Testis (tissue), 2 donors: ENCODE measurements at regions not wholly inside any gene's neighbourhood (a gene's known extent, or its start where the extent isn't known, plus 50 kb on each side); places are given as distances from the start of the nearest gene placed in this dataset.

Source experiments
- DNase-seq: peaks from one replicate; pipeline ENCODE4 v3.0.0-alpha.2; 2019
- H3K27ac ChIP-seq, 2 donors: fragments of 200-600 bp; sonication (generic); one replicate each; pipeline ENCODE4 v1.5.1; 2019
- H3K27me3 ChIP-seq: fragments of 200-600 bp; sonication (generic); one replicate; pipeline ENCODE4 v1.5.1; 2019
- H3K36me3 ChIP-seq: fragments of 200-600 bp; sonication (generic); one replicate; pipeline ENCODE4 v1.5.1; 2017; ENCODE audit warnings: low read depth; ENCODE audit errors: missing control alignments
- H3K4me1 ChIP-seq: fragments of 200-600 bp; sonication (generic); one replicate; pipeline ENCODE4 v1.5.1; 2019
- H3K4me3 ChIP-seq, 2 donors: fragments of 200-600 bp; sonication (generic); one replicate each; pipeline ENCODE4 v1.5.1; 2017 to 2019
- H3K9me3 ChIP-seq: fragments of 200-600 bp; sonication (generic); one replicate; pipeline ENCODE4 v1.5.1; 2017
- POLR2A ChIP-seq: fragments of 450-650 bp; IDR thresholded peaks from one replicate; pipeline ENCODE4 v1.6.1; 2017; ENCODE audit warnings: antibody characterized with exemption, mild to moderate bottlenecking, moderate library complexity
- WGBS, 2 donors: methylation state at CpG; one replicate each; pipeline ENCODE4 v1.1.5; 2018; 5-methylcytosine and 5-hydroxymethylcytosine counted together
- intact Hi-C: fragments of 100-400 bp; cut with DNase I; formaldehyde crosslinking; loops from one replicate; pipeline ENCODE4 v1.15.1; 2023; ENCODE audit warnings: low total_unique reads
- TF ChIP-seq, protein P1 (sequence below), 3 experiments: fragments of 450-650 bp in 2 of 3; fragments of 200-600 bp in 1 of 3; sonication (generic) in 1 of 3; IDR thresholded peaks; one replicate each; pipeline ENCODE4 v1.5.1; 2016 to 2019; ENCODE audit warnings: antibody characterized with exemption in 3 of 3, mild to moderate bottlenecking in 2 of 3, moderate library complexity in 1 of 3

DNA sequence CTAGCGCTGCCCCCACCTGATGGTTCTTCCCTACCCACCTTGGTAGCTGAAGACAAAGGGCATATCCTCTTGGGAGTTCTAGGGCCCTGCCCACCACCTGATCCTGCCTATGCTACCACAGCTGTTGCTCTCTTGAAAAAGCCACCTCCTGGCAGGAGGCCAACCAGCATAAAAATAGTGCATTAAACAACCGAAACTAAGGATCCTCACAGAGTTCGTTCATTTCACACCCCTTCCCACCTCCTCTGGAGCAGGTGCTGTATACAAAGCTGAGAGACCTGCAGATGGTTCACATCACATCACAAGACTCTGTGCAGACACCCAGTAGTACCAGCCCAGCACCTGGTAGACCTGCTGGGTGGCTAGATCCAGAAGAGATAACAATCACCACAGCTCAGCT lies 1348.0 kb upstream of the TMEFF2 start:
- no peak for DNase-seq
- no peaks in the 10 kb centered on the region for H3K9me3 ChIP-seq

DNA sequence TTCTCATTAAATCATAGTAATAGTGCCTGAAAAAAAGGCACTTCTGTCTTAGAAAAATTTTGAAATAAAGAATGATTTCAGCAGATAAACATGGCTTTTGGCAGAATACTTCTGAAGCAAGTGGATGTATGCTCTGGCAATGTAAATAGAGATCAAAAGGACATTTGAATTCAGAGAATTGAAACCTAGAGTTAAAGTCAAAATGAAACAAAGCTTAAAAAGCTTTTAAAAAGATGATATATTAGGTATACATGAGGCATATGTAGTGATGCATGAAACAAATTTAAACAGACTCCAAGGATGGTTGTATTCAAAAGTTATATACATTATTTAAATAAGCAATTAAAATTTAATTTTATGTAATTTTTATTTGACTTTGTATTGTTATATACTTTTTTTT lies 1344.5 kb upstream of the TMEFF2 start:
- Histone ChIP-seq H3K36me3 (no peaks in the 10 kb centered on the region), H3K27ac (no peak overlapping the region), H3K4me3 (no peak overlapping the region), H3K9me3 (no peaks in the 10 kb centered on the region), H3K27me3 (no peaks in the 10 kb centered on the region), H3K4me1 (no peaks in the 10 kb centered on the region)
- TF ChIP-seq, protein P1, sequence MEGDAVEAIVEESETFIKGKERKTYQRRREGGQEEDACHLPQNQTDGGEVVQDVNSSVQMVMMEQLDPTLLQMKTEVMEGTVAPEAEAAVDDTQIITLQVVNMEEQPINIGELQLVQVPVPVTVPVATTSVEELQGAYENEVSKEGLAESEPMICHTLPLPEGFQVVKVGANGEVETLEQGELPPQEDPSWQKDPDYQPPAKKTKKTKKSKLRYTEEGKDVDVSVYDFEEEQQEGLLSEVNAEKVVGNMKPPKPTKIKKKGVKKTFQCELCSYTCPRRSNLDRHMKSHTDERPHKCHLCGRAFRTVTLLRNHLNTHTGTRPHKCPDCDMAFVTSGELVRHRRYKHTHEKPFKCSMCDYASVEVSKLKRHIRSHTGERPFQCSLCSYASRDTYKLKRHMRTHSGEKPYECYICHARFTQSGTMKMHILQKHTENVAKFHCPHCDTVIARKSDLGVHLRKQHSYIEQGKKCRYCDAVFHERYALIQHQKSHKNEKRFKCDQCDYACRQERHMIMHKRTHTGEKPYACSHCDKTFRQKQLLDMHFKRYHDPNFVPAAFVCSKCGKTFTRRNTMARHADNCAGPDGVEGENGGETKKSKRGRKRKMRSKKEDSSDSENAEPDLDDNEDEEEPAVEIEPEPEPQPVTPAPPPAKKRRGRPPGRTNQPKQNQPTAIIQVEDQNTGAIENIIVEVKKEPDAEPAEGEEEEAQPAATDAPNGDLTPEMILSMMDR (IDR thresholded peaks at IDR 0.05): no peak
- no peak for TF ChIP-seq POLR2A
- DNase-seq: no peak
- intact Hi-C loops: no loop called here

More for the DNA sequence above, 1348.0 kb upstream of the TMEFF2 start:
- H3K4me1 ChIP-seq: no peaks in the 10 kb centered on the region
- H3K27me3 ChIP-seq: no peaks in the 10 kb centered on the region
- intact Hi-C loops: no loop called here
- 90 to 95% methylated on average over 3 of the region's 3 CpGs for WGBS, 2 donors
- no peak overlapping the region for H3K27ac ChIP-seq
- TF ChIP-seq, protein P1 (IDR thresholded peaks at IDR 0.05): no peak
- TF ChIP-seq POLR2A: no peak
- no peak overlapping the region for H3K4me3 ChIP-seq
- no peaks in the 10 kb centered on the region for H3K36me3 ChIP-seq

GRCh38 chr2:193538061-193538460 lies 1343.3 kb upstream of the TMEFF2 start:
- 91 to 93% methylated on average over 2 of the region's 2 CpGs for WGBS, 2 donors

GRCh38 chr2:193537531-193537930 lies 1342.8 kb upstream of the TMEFF2 start:
- H3K27ac ChIP-seq: no peak overlapping the region
- H3K4me3 ChIP-seq: no peak overlapping the region
- no peaks in the 10 kb centered on the region for H3K27me3 ChIP-seq
- 92 to 96% methylated on average over 2 of the region's 2 CpGs for WGBS, 2 donors
- H3K4me1 ChIP-seq: no peaks in the 10 kb centered on the region
- TF ChIP-seq, protein P1 (IDR thresholded peaks at IDR 0.05): no peak
- TF ChIP-seq POLR2A: no peak
- H3K36me3 ChIP-seq: no peaks in the 10 kb centered on the region
- intact Hi-C loops: no loop called here
- DNase-seq: no peak
- H3K9me3 ChIP-seq: no peaks in the 10 kb centered on the region

More at GRCh38 chr2:193538061-193538460, 1343.3 kb upstream of the TMEFF2 start:
- H3K9me3 ChIP-seq: no peaks in the 10 kb centered on the region
- no peaks in the 10 kb centered on the region for H3K36me3 ChIP-seq
- no peak overlapping the region for H3K27ac ChIP-seq
- H3K4me1 ChIP-seq: no peaks in the 10 kb centered on the region
- no peak for DNase-seq
- no peaks in the 10 kb centered on the region for H3K27me3 ChIP-seq
- TF ChIP-seq, protein P1 (IDR thresholded peaks at IDR 0.05): no peak
- TF ChIP-seq POLR2A: no peak
- no peak overlapping the region for H3K4me3 ChIP-seq
- intact Hi-C loops: no loop called here

DNA sequence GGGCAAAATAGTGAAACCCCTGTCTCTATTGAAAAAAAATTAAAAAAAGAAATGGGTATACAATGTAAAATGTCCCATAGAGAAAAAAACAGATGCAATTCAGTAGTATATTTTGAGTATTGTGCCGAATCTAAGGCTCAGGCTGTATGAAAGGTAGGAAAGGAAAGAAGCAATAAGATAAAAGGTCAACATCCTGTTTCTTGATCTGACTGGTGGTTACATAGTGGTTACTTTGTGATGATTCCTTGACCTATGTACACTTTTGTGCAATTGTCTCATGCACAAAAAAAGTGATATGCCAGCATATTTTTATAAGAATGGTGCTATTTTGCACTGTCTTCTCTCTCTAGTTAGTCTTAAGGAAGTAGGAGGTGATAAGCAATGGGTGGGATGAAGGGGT lies 1333.7 kb upstream of the TMEFF2 start:
- no peak overlapping the region for H3K27ac ChIP-seq
- WGBS, 2 donors: 71 to 77% methylated on average over 1 of the region's 1 CpG
- H3K4me1 ChIP-seq: no peaks in the 10 kb centered on the region
- H3K27me3 ChIP-seq: no peaks in the 10 kb centered on the region
- no peaks in the 10 kb centered on the region for H3K36me3 ChIP-seq
- H3K4me3 ChIP-seq: no peak overlapping the region
- no peak for TF ChIP-seq POLR2A
- TF ChIP-seq, protein P1 (IDR thresholded peaks at IDR 0.05): no peak
- DNase-seq: no peak
- no peaks in the 10 kb centered on the region for H3K9me3 ChIP-seq
- intact Hi-C loops: no loop called here
